ENCODE measurements at regions not wholly inside any gene's neighbourhood (a gene's known extent, or its start where the extent isn't known, plus 50 kb on each side); places are given as distances from the start of the nearest gene placed in this dataset.

DNA sequence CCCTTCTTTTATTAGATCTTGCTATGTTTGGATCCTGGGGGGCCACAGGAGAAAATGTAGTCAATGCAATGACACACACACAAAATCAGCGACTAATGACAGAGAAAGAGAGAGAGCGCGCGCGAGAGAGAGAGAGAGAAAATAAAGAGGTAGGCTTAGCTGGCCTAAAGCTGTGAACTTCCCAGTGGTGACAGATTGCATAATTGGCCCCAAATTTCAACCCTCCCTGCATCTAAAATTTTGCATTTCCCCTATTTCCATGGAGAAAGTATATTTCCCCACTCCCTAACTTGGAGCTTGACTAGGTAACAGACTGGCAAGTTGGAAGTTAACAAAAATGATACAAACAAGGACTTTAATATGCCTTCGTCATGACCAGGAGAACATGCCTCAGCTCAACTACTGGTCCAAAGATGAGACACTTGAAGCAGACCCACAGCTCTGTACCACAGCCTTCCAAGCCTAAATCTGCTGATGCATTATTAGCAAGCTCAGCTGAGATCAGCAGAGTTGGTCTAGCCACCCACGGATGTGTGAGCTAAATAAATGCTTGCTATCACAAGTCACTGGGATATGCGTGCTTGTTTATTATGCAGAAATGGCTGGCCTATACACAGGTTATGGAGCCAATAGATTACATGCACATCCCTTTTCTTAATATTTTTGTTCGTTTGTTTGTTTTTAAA, 118.1 kb upstream of the PRDM1 start:
- TF ChIP-seq, protein P1, sequence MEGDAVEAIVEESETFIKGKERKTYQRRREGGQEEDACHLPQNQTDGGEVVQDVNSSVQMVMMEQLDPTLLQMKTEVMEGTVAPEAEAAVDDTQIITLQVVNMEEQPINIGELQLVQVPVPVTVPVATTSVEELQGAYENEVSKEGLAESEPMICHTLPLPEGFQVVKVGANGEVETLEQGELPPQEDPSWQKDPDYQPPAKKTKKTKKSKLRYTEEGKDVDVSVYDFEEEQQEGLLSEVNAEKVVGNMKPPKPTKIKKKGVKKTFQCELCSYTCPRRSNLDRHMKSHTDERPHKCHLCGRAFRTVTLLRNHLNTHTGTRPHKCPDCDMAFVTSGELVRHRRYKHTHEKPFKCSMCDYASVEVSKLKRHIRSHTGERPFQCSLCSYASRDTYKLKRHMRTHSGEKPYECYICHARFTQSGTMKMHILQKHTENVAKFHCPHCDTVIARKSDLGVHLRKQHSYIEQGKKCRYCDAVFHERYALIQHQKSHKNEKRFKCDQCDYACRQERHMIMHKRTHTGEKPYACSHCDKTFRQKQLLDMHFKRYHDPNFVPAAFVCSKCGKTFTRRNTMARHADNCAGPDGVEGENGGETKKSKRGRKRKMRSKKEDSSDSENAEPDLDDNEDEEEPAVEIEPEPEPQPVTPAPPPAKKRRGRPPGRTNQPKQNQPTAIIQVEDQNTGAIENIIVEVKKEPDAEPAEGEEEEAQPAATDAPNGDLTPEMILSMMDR (IDR thresholded peaks at IDR 0.05; ENCODE audit: low read depth, low read length, poor library complexity, severe bottlenecking) = no peak
- TF ChIP-seq EZH2phosphoT487 (IDR thresholded peaks at IDR 0.05; ENCODE audit: borderline replicate concordance, low read length) = no peak

Measured in DOHH2 (cell line).